ENCODE measurements at regions not wholly inside any gene's neighbourhood (a gene's known extent, or its start where the extent isn't known, plus 50 kb on each side); places are given as distances from the start of the nearest gene placed in this dataset.
A peak's percentile ranks its signal among the peaks of the same experiment; 100 is the strongest.

GRCh38 chr10:29882766-29883165, 176.6 kb downstream of the JCAD start:
- H3K27me3 ChIP-seq (replicated peaks; ENCODE audit: control insufficient read depth, insufficient read depth, low read length): no peaks in the 10 kb centered on the region
- no TSS peak for BruUV-seq (replicated peaks)
- ChIA-PET POLR2A (no interaction called here), CTCF (interaction anchor here (1.0 to 1.2 kb wide), 2 partner anchors 25 to 116 kb away, joined by 3 read pairs; no protein-coding TSS in a partner anchor)
- no peak for DNase-seq
- H3K27ac Mint-ChIP-seq (ENCODE audit: unreplicated experiment): no peak overlapping the region
- no peak overlapping the region for H3K4me3 ChIP-seq (ENCODE audit: low read depth, low read length)
- intact Hi-C loops (cut with micrococcal nuclease; ENCODE audit: unreplicated experiment): no loop called here
- H3K4me1 ChIP-seq: peaks cover 32% of the 10 kb centered on the region
- no peaks in the 10 kb centered on the region for H3K36me3 Mint-ChIP-seq (ENCODE audit: insufficient read depth, unreplicated experiment)
- no peaks in the 10 kb centered on the region for H3K9me3 Mint-ChIP-seq (ENCODE audit: unreplicated experiment)
- TF ChIP-seq CTCF (IDR thresholded peaks at IDR 0.05; ENCODE audit: insufficient read depth in 1 of 2, low read depth in 1 of 2, low read length in 1 of 2, severe bottlenecking in 1 of 2, unreplicated experiment in 1 of 2): no peak
- peaks cover 25% of the 10 kb centered on the region for H3K4me1 Mint-ChIP-seq (ENCODE audit: low read depth, unreplicated experiment)
- H3K4me3 Mint-ChIP-seq (ENCODE audit: unreplicated experiment): no peak overlapping the region
- H3K36me3 ChIP-seq (ENCODE audit: control insufficient read depth, insufficient read depth, low read length): no peaks in the 10 kb centered on the region
- H3K27me3 Mint-ChIP-seq (ENCODE audit: insufficient read depth, unreplicated experiment): no peaks in the 10 kb centered on the region
- no peaks in the 10 kb centered on the region for H3K9me3 ChIP-seq

GRCh38 chr10:29881811-29882210, 177.6 kb downstream of the JCAD start:
- ChIA-PET CTCF (interaction anchor here (1.0 to 1.2 kb wide), 2 partner anchors 24 to 116 kb away, joined by 3 read pairs; no protein-coding TSS in a partner anchor), POLR2A (no interaction called here)
- Histone ChIP-seq H3K27me3 (replicated peaks; ENCODE audit: control insufficient read depth, insufficient read depth, low read length) (no peaks in the 10 kb centered on the region), H3K4me1 (peaks cover 32% of the 10 kb centered on the region), H3K4me3 (ENCODE audit: low read depth, low read length) (no peak overlapping the region), H3K36me3 (ENCODE audit: control insufficient read depth, insufficient read depth, low read length) (no peaks in the 10 kb centered on the region), H3K9me3 (no peaks in the 10 kb centered on the region)
- no TSS peak for BruUV-seq (replicated peaks)
- no peak for DNase-seq
- H3K4me1 Mint-ChIP-seq (ENCODE audit: low read depth, unreplicated experiment): peaks cover 25% of the 10 kb centered on the region
- no peaks in the 10 kb centered on the region for H3K9me3 Mint-ChIP-seq (ENCODE audit: unreplicated experiment)
- H3K36me3 Mint-ChIP-seq (ENCODE audit: insufficient read depth, unreplicated experiment): no peaks in the 10 kb centered on the region
- TF ChIP-seq CTCF (IDR thresholded peaks at IDR 0.05; ENCODE audit: insufficient read depth in 1 of 2, low read depth in 1 of 2, low read length in 1 of 2, severe bottlenecking in 1 of 2, unreplicated experiment in 1 of 2): no peak
- no peaks in the 10 kb centered on the region for H3K27me3 Mint-ChIP-seq (ENCODE audit: insufficient read depth, unreplicated experiment)
- H3K4me3 Mint-ChIP-seq (ENCODE audit: unreplicated experiment): no peak overlapping the region
- intact Hi-C loops (cut with micrococcal nuclease; ENCODE audit: unreplicated experiment): no loop called here
- H3K27ac Mint-ChIP-seq (ENCODE audit: unreplicated experiment): no peak overlapping the region

GRCh38 chr10:29881336-29881771, 178.0 kb downstream of the JCAD start:
- Histone ChIP-seq H3K4me3 (ENCODE audit: low read depth, low read length) (no peak overlapping the region), H3K9me3 (no peaks in the 10 kb centered on the region), H3K4me1 (peaks cover 27% of the 10 kb centered on the region), H3K27me3 (replicated peaks; ENCODE audit: control insufficient read depth, insufficient read depth, low read length) (no peaks in the 10 kb centered on the region), H3K36me3 (ENCODE audit: control insufficient read depth, insufficient read depth, low read length) (no peaks in the 10 kb centered on the region)
- no peaks in the 10 kb centered on the region for H3K9me3 Mint-ChIP-seq (ENCODE audit: unreplicated experiment)
- CTCF ChIA-PET: no interaction called here
- no peak overlapping the region for H3K4me3 Mint-ChIP-seq (ENCODE audit: unreplicated experiment)
- POLR2A ChIA-PET: no interaction called here
- no peaks in the 10 kb centered on the region for H3K36me3 Mint-ChIP-seq (ENCODE audit: insufficient read depth, unreplicated experiment)
- intact Hi-C loops (cut with micrococcal nuclease; ENCODE audit: unreplicated experiment): no loop called here
- DNase-seq: peak in 1 of 2 experiments; percentile 61
- H3K27me3 Mint-ChIP-seq (ENCODE audit: insufficient read depth, unreplicated experiment): no peaks in the 10 kb centered on the region
- TF ChIP-seq CTCF (IDR thresholded peaks at IDR 0.05; ENCODE audit: insufficient read depth in 1 of 2, low read depth in 1 of 2, low read length in 1 of 2, severe bottlenecking in 1 of 2, unreplicated experiment in 1 of 2): no peak
- peaks cover 24% of the 10 kb centered on the region for H3K4me1 Mint-ChIP-seq (ENCODE audit: low read depth, unreplicated experiment)
- BruUV-seq (replicated peaks): no TSS peak
- H3K27ac Mint-ChIP-seq (ENCODE audit: unreplicated experiment): no peak overlapping the region

All from Caco-2 (cell line).